ENCODE measurements at regions not wholly inside any gene's neighbourhood (a gene's known extent, or its start where the extent isn't known, plus 50 kb on each side); places are given as distances from the start of the nearest gene placed in this dataset.
"Not testable (repeated sequence)": the region's sequence is repeated elsewhere in the genome, so short reads cannot be mapped to it uniquely, and the experiment has no call there.

DNA sequence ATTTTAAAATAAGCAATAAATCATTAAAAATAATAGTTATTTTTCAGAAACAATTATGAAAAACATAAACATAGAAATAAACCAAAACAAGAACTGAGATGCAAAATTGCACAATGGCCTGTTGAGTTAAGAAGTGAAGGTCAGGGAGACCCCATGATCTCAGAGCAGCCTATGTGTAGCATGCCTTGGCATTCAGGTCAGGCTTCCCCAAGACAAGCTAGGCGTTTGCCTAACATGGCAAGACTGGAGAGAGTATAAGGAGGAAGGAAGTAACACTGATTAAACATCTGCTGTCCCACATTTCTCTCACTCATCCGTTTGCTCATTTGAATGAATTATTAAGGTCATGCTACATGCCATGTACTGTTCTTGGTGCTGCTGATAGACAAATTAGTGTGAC, 291.8 kb downstream of the TSHZ3 start:
- ChIA-PET POLR2A (no interaction called here), CTCF (no interaction called here)
- H3K9me3 Mint-ChIP-seq: peaks cover 4% of the 10 kb centered on the region
- H3K4me3 Mint-ChIP-seq: no peak overlapping the region
- no peak for DNase-seq
- no peaks in the 10 kb centered on the region for H3K36me3 Mint-ChIP-seq (ENCODE audit: low read depth)
- H3K4me1 Mint-ChIP-seq: no peaks in the 10 kb centered on the region
- no peaks in the 10 kb centered on the region for H3K27me3 Mint-ChIP-seq
- no peak overlapping the region for H3K27ac Mint-ChIP-seq

DNA sequence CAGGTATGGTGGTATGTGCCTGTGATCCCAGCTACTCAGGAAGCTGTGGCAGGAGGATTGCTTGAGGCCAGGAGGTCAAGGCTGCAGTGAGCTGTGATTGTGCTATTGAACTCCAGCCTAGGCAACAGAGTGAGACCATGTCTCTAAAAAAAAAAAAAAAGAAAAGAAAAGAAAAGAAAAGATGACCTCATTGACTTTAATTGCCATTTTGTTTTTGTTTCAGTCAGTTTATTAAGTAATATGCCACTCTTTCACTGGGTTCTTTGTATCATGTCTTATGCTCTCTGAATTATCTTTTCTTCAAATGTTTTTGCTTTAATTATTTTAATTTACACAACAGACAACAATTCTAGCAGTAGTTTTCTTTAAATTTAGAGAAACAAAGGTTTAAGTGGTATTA, 293.8 kb downstream of the TSHZ3 start:
- no peaks in the 10 kb centered on the region for H3K36me3 Mint-ChIP-seq (ENCODE audit: low read depth)
- no peak for DNase-seq
- no peak overlapping the region for H3K27ac Mint-ChIP-seq
- H3K4me3 Mint-ChIP-seq: no peak overlapping the region
- H3K9me3 Mint-ChIP-seq: no peaks in the 10 kb centered on the region
- no peaks in the 10 kb centered on the region for H3K27me3 Mint-ChIP-seq
- ChIA-PET POLR2A (no interaction called here), CTCF (interaction anchor here (1.2 to 2.7 kb wide), 3 partner anchors 271 to 302 kb away, joined by 3 to 7 read pairs (median 4); no protein-coding TSS in a partner anchor)
- H3K4me1 Mint-ChIP-seq: no peaks in the 10 kb centered on the region

DNA sequence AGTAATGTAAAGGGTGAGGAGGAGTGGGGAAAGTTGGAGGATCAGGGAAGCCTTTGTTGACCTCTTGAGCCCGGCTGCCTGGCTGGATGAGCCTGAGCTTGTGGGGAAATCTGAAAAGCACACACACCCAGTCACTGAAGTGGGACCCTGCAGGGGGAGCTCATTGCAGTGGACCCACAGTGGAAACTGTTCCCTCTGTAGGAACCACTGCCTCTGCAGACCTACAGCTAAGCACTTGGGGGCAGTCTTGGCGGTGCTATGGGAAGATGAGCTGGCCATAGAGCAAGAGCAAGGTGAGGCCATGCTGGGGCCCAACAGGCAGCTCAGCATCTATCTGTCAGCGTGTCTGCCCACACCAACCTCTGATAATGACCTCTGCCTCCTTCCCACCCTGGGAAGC, 294.8 kb downstream of the TSHZ3 start:
- CTCF ChIA-PET: interaction anchor here (1.2 to 2.7 kb wide), 4 partner anchors 270 to 1170 kb away, joined by 3 to 9 read pairs (median 6); no protein-coding TSS in a partner anchor
- DNase-seq: peak; percentile 32
- POLR2A ChIA-PET: interaction anchor here (1.4 kb wide), 1 partner anchor 10 kb away, joined by 3 read pairs; no protein-coding TSS in a partner anchor
- no peaks in the 10 kb centered on the region for H3K9me3 Mint-ChIP-seq
- H3K4me3 Mint-ChIP-seq: no peak overlapping the region
- no peak overlapping the region for H3K27ac Mint-ChIP-seq
- H3K4me1 Mint-ChIP-seq: no peaks in the 10 kb centered on the region
- H3K36me3 Mint-ChIP-seq (ENCODE audit: low read depth): no peaks in the 10 kb centered on the region
- H3K27me3 Mint-ChIP-seq: no peaks in the 10 kb centered on the region

DNA sequence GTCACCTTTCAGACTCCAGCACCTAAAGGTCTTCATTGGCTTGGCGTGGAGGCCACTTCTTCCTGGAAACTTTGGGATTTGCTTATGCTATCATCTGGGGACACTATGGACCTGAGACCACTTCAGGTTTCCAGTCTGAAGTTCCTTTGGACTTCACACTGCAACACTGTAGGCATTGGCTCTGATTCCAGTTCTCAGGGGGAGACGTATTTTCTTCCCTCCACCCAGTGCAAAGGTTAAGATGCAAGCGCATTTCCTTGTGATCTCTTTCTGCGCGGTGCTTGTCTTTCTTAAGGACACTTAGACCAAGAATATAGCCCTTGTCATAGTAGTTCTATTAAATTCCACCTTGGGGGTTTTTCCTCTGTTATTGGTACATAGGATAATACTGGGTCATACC, 299.8 kb downstream of the TSHZ3 start:
- H3K27me3 Mint-ChIP-seq: no peaks in the 10 kb centered on the region
- CTCF ChIA-PET: no interaction called here

DNA sequence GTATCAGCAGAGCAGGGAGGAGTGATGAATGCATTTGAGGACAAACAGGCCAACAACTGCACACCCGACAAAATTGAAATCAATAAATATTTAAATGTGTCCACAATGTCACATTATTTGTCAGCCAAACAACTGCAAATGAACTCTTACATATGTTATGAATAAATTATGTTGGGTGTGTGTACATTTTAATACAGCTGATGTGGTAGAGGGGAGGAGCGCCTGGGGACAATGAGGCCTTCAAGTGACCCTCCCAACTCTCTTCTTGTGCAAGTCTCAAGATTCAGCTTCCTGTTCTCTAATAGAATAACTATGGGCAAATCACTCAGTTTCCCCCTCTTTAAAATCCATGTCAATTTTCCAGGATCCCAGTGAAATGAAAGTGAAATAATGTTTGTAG, 303.2 kb downstream of the TSHZ3 start:
- Mint-ChIP-seq H3K36me3 (ENCODE audit: low read depth) (no peaks in the 10 kb centered on the region), H3K4me3 (no peak overlapping the region), H3K4me1 (no peaks in the 10 kb centered on the region), H3K9me3 (no peaks in the 10 kb centered on the region), H3K27me3 (peaks cover 2% of the 10 kb centered on the region), H3K27ac (no peak overlapping the region)
- DNase-seq: no peak
- ChIA-PET CTCF (no interaction called here), POLR2A (no interaction called here)

More for the DNA sequence above, 299.8 kb downstream of the TSHZ3 start:
- POLR2A ChIA-PET: no interaction called here
- H3K36me3 Mint-ChIP-seq (ENCODE audit: low read depth): no peaks in the 10 kb centered on the region
- H3K4me1 Mint-ChIP-seq: no peaks in the 10 kb centered on the region
- H3K4me3 Mint-ChIP-seq: no peak overlapping the region
- no peaks in the 10 kb centered on the region for H3K9me3 Mint-ChIP-seq
- no peak overlapping the region for H3K27ac Mint-ChIP-seq
- no peak for DNase-seq

DNA sequence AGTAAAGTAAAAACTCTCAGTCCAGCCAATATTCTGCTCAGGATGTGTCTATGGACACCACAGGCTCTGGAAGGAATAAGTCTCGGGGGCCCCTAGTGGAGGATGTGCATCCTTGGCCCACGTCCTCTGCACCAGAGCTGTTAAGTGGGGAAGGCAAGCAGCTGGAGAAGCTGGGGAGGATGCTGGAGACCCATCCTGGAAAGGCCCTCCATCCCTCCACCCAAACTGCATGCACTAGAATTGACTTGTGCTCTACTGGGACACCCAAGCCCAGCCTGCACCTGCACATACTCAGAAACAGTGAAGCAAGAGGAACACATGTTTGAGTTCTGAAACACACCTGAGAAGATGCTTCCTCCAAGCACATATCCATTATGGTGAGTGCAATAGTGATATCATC, 307.8 kb downstream of the TSHZ3 start:
- ChIA-PET POLR2A (no interaction called here), CTCF (no interaction called here)
- H3K4me3 Mint-ChIP-seq: no peak overlapping the region
- no peak overlapping the region for H3K27ac Mint-ChIP-seq
- H3K27me3 Mint-ChIP-seq: peaks cover 2% of the 10 kb centered on the region
- H3K4me1 Mint-ChIP-seq: no peaks in the 10 kb centered on the region
- H3K36me3 Mint-ChIP-seq (ENCODE audit: low read depth): no peaks in the 10 kb centered on the region
- DNase-seq: no peak
- H3K9me3 Mint-ChIP-seq: no peaks in the 10 kb centered on the region

DNA sequence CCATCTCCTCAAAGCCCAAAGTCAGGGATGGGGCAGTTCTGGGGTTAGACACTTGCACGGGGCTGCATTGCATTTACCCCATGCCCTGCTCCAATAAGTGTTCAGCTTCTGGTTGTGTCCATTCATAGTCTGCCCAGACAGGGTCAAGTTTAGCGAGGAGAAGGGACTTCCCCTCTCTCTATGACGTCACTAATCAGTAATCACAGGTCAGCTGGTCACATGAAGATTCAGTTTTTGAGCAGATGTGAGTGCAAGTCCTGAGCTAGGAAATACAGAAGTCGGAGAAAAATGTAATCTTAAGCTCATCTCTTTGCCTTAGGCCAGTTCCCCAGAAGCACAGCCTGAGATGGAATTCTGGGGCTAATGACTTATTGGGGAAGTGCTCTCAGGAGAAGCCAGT, 310.1 kb downstream of the TSHZ3 start:
- Mint-ChIP-seq H3K36me3 (ENCODE audit: low read depth) (no peaks in the 10 kb centered on the region), H3K27ac (no peak overlapping the region), H3K9me3 (no peaks in the 10 kb centered on the region)

DNA sequence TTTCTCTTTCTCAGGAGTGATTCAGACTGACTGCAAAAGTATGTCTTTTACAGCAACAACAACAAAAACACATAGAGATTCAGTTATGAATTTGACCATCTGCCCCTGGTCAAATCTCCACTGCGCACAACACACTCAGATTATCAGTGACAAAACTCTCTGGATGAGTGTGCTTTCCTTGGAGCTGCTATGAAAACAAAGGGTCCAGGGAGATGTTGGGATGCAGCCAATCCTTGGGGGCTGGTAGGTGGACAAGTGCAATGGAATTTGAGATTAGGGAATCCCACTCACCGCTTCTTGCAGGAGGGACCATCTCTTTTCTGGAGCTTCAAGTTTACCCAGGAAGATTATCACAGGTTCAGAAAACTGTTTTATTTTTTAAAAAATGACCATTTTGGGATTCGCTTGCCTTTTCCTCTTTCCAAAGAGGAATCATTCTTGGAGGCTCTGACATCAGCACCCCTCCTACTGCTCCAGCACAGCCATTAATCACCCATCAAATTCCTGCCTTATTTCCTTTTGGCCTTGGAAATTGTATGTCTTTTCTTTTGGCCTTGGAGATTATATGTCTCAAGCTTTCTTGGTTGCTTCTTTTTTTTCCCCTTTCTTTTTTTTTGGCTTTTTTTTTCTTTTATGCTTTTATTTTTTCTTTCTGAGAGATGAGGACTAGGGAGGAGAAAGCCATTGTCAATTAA, 311.8 kb downstream of the TSHZ3 start:
- Mint-ChIP-seq H3K4me1 (no peaks in the 10 kb centered on the region), H3K36me3 (ENCODE audit: low read depth) (no peaks in the 10 kb centered on the region), H3K9me3 (no peaks in the 10 kb centered on the region), H3K27ac (no peak overlapping the region), H3K27me3 (peaks cover 3% of the 10 kb centered on the region), H3K4me3 (no peak overlapping the region)
- no peak for DNase-seq
- CTCF ChIA-PET: no interaction called here
- POLR2A ChIA-PET: no interaction called here

More for the DNA sequence above, 310.1 kb downstream of the TSHZ3 start:
- DNase-seq: no peak
- peaks cover 4% of the 10 kb centered on the region for H3K27me3 Mint-ChIP-seq
- no peak overlapping the region for H3K4me3 Mint-ChIP-seq
- POLR2A ChIA-PET: no interaction called here
- CTCF ChIA-PET: no interaction called here
- H3K4me1 Mint-ChIP-seq: no peaks in the 10 kb centered on the region

DNA sequence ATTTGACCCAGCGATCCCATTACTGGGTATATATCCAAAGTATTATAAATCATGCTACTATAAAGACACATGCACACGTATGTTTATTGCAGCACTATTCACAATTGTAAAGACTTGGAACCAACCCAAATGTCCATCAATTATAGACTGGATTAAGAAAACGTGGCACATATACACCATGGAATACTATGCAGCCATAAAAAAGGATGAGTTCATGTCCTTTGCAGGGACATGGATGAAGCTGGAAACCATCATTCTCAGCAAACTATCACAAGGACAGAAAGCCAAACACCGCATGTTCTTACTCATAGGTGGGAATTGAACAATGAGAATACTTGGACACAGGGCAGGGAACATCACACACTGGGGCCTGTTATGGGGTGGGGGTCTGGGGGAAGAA, 317.8 kb downstream of the TSHZ3 start:
- H3K36me3 Mint-ChIP-seq (ENCODE audit: low read depth); DNase-seq; H3K27ac Mint-ChIP-seq; H3K4me1 Mint-ChIP-seq; H3K27me3 Mint-ChIP-seq; H3K4me3 Mint-ChIP-seq; CTCF ChIA-PET; POLR2A ChIA-PET; H3K9me3 Mint-ChIP-seq: not testable (repeated sequence)

DNA sequence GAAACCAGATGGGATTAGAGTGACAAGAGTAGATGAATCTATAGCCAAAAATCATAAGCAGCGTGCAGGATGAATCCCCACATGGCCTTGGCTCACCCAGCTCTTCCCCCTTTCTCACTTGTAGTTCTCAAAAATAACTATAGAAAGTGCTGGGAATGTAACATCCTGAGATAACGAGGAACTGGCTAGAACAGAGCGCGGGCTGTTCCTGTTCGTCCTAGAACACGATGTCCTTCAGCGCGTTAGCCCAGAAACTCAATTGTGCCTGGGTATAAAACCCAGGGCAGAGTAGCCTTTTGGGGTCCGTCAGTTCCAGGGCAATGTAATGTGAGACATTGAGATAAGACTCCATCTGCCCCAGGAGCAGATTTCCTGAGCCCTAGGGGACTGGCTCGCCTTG, 326.2 kb downstream of the TSHZ3 start:
- no peak overlapping the region for H3K27ac Mint-ChIP-seq
- H3K36me3 Mint-ChIP-seq (ENCODE audit: low read depth): no peaks in the 10 kb centered on the region
- H3K4me1 Mint-ChIP-seq: no peaks in the 10 kb centered on the region
- POLR2A ChIA-PET: no interaction called here
- no peak overlapping the region for H3K4me3 Mint-ChIP-seq
- H3K27me3 Mint-ChIP-seq: no peaks in the 10 kb centered on the region
- DNase-seq: no peak
- no peaks in the 10 kb centered on the region for H3K9me3 Mint-ChIP-seq
- CTCF ChIA-PET: no interaction called here

DNA sequence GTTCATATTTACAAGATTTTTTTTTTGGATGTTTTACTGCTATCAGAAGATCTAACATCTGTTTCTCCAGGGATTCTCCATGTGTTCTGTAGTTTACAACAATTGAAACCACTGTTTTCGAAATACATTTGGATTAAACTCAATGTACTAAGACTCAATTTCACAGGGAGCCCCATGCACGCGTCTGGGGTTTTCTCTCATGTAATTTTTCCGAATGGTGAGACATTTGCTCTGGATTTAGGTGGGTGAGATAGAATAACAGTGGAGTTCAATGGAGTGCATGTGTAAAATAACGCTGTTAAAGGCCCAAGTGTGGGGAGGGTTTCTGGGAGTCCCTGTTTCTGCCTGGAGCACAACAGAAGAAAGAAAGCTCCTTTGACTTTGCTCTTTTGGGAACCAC, 330.3 kb downstream of the TSHZ3 start:
- ChIA-PET CTCF (no interaction called here), POLR2A (no interaction called here)
- Mint-ChIP-seq H3K27me3 (no peaks in the 10 kb centered on the region), H3K4me1 (peaks cover 3% of the 10 kb centered on the region), H3K27ac (no peak overlapping the region), H3K9me3 (no peaks in the 10 kb centered on the region), H3K4me3 (no peak overlapping the region), H3K36me3 (ENCODE audit: low read depth) (no peaks in the 10 kb centered on the region)
- no peak for DNase-seq

DNA sequence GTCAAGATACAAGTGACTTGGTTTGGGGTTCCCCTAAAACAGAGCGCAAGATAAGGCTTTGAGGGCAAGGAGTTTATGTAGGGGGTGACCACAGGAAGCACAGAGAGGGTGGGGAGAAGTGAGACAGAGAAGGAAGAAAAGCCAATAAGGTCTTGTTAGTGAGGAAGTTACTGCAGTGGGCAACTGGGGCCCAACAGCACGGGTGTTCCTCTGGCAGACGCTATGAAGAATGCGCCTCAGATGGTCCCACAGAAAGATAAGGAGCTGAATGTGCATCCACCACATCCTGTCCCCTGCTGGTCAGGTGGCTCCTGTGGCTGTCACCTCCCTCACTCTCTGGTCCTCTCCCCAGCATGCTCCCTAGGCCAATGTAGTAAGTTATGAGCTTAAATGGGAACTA, 333.5 kb downstream of the TSHZ3 start:
- H3K27ac Mint-ChIP-seq: no peak overlapping the region
- CTCF ChIA-PET: no interaction called here
- POLR2A ChIA-PET: no interaction called here

DNA sequence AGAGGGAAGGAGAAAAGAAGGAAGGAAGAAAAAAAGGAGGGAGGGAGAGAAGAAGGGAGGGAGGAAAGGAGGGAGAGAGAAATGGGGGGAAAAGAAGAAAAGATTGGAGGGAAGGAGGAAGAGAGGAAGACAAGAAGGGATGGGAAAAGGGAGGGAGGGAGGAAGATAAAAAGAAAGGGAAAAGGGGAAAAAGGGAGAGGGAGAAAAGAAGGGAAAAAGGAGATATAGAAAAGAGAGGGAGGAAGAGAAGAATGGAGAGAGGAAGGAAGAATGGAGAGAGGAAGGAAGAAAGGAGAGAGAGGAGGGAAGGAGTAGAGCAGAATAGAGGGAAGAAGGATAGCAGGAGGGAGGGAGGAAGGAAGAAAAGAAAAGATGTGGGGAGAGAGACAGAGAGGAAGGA, 334.6 kb downstream of the TSHZ3 start:
- Mint-ChIP-seq H3K4me3 (no peak overlapping the region), H3K27me3 (no peaks in the 10 kb centered on the region), H3K36me3 (ENCODE audit: low read depth) (no peaks in the 10 kb centered on the region), H3K9me3 (no peaks in the 10 kb centered on the region), H3K27ac (no peak overlapping the region), H3K4me1 (peaks cover 3% of the 10 kb centered on the region)
- DNase-seq: no peak
- CTCF ChIA-PET: no interaction called here
- POLR2A ChIA-PET: no interaction called here

More for the DNA sequence above, 333.5 kb downstream of the TSHZ3 start:
- Mint-ChIP-seq H3K4me1 (peaks cover 3% of the 10 kb centered on the region), H3K4me3 (no peak overlapping the region), H3K27me3 (no peaks in the 10 kb centered on the region), H3K9me3 (no peaks in the 10 kb centered on the region), H3K36me3 (ENCODE audit: low read depth) (no peaks in the 10 kb centered on the region)
- no peak for DNase-seq

DNA sequence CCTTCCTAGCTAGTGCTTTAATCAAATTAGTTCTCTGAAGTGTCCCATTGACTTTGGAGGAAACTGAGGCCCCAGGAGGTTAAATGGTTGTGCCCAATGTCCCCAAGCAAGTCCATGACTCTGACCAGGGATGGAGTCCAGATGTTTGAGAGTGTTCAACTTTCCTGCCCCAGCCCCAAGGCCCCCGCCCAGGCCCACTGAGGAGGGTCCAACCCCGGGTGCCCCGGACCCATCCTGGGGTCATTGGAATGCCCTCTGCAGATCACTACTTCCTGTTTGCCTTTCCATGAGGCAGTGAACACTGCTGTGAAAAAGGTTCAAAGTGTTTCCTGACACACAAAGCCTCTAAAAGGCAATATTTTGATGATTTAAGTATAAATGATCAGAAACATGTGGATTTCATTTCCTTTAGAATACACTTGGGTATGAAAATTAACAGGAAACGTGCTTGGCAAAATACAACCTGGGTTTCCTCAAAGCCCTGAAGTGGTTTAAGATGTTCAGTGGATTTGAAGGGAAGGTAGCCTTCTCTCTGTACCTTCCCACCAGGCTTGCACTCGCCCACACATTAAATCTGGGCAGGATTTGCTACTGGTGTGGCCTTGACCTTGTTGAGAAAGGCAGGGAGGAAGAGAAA, 335.7 kb downstream of the TSHZ3 start:
- H3K36me3 Mint-ChIP-seq (ENCODE audit: low read depth): no peaks in the 10 kb centered on the region
- H3K4me1 Mint-ChIP-seq: peaks cover 3% of the 10 kb centered on the region
- H3K9me3 Mint-ChIP-seq: no peaks in the 10 kb centered on the region
- DNase-seq: no peak
- ChIA-PET POLR2A (no interaction called here), CTCF (no interaction called here)
- H3K27me3 Mint-ChIP-seq: no peaks in the 10 kb centered on the region
- no peak overlapping the region for H3K4me3 Mint-ChIP-seq
- H3K27ac Mint-ChIP-seq: no peak overlapping the region
